ENCODE measurements at regions not wholly inside any gene's neighbourhood (a gene's known extent, or its start where the extent isn't known, plus 50 kb on each side); places are given as distances from the start of the nearest gene placed in this dataset.

DNA sequence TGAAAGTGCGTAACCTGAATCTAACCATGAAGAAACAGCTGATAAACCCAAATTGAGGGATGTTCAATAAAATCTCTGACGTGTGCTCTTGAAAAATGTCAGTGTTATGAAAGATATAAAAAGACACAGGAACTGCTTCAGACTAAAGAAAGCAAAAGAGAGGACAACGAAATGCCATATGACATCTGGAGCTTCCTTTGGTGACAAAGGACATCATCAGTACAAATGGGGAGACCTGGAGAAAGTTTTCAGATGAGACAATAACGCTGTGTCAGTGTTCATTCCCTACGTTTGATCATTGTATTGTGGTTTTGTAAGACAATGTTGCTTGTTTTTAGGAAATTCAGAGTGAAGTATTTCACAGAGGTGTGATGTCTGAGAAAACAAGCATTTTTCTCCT lies 125.9 kb upstream of the MAP1LC3B2 start:
- POLR2A ChIA-PET, result interaction anchor here (0.7 to 0.9 kb wide), 2 partner anchors 20 to 59 kb away, joined by 5 read pairs; no protein-coding TSS in a partner anchor
- no peak for DNase-seq (ENCODE audit: low read depth)
- CTCF ChIA-PET, result interaction anchor here (0.9 to 1.4 kb wide), 2 partner anchors 160 to 435 kb away, joined by 3 to 4 read pairs; no protein-coding TSS in a partner anchor

GRCh38 chr12:116434155-116435011 lies 124.8 kb upstream of the MAP1LC3B2 start:
- ChIA-PET POLR2A (interaction anchor here (0.5 to 1.3 kb wide), 5 partner anchors 18 to 163 kb away, joined by 3 to 18 read pairs (median 13); no protein-coding TSS in a partner anchor), CTCF (interaction anchor here (0.6 to 1.6 kb wide), 6 partner anchors 21 to 165 kb away, joined by 3 to 7 read pairs (median 3); partner anchors contain the start of gene MED13L)
- no peaks in the 10 kb centered on the region for H3K27me3 ChIP-seq (ENCODE audit: control insufficient read depth, insufficient read depth, low read length)
- peak overlapping the region; percentile 36 for H3K4me3 ChIP-seq (ENCODE audit: low read depth, low read length)
- H3K36me3 ChIP-seq (ENCODE audit: control insufficient read depth, insufficient read depth, low read length), result no peaks in the 10 kb centered on the region
- DNase-seq (ENCODE audit: low read depth), result peak; percentile 81
- TF ChIP-seq CTCF (IDR thresholded peaks at IDR 0.05; ENCODE audit: insufficient read depth, low read depth, low read length), result no peak

More for the DNA sequence above, 125.9 kb upstream of the MAP1LC3B2 start:
- Histone ChIP-seq H3K27me3 (ENCODE audit: control insufficient read depth, insufficient read depth, low read length) (no peaks in the 10 kb centered on the region), H3K4me3 (ENCODE audit: low read depth, low read length) (no peak overlapping the region), H3K36me3 (ENCODE audit: control insufficient read depth, insufficient read depth, low read length) (no peaks in the 10 kb centered on the region)
- no peak for TF ChIP-seq CTCF (IDR thresholded peaks at IDR 0.05; ENCODE audit: insufficient read depth, low read depth, low read length)

GRCh38 chr12:116435984-116436383 lies 123.2 kb upstream of the MAP1LC3B2 start:
- ChIA-PET POLR2A (no interaction called here), CTCF (interaction anchor here (1.0 kb wide), 1 partner anchor 9 kb away, joined by 3 read pairs; no protein-coding TSS in a partner anchor)
- no peak for TF ChIP-seq CTCF (IDR thresholded peaks at IDR 0.05; ENCODE audit: insufficient read depth, low read depth, low read length)
- no peaks in the 10 kb centered on the region for H3K27me3 ChIP-seq (ENCODE audit: control insufficient read depth, insufficient read depth, low read length)
- H3K4me3 ChIP-seq (ENCODE audit: low read depth, low read length), result no peak overlapping the region
- H3K36me3 ChIP-seq (ENCODE audit: control insufficient read depth, insufficient read depth, low read length), result no peaks in the 10 kb centered on the region
- no peak for DNase-seq (ENCODE audit: low read depth)

- no peak for DNase-seq (ENCODE audit: low read depth)
Measured at GRCh38 chr12:116436561-116437249, 122.5 kb upstream of the MAP1LC3B2 start.

More at GRCh38 chr12:116436561-116437249, 122.5 kb upstream of the MAP1LC3B2 start:
- no peak for TF ChIP-seq CTCF (IDR thresholded peaks at IDR 0.05; ENCODE audit: insufficient read depth, low read depth, low read length)
- H3K4me3 ChIP-seq (ENCODE audit: low read depth, low read length), result no peak overlapping the region
- no peaks in the 10 kb centered on the region for H3K27me3 ChIP-seq (ENCODE audit: control insufficient read depth, insufficient read depth, low read length)
- no peaks in the 10 kb centered on the region for H3K36me3 ChIP-seq (ENCODE audit: control insufficient read depth, insufficient read depth, low read length)
- POLR2A ChIA-PET, result no interaction called here
- CTCF ChIA-PET, result interaction anchor here (1.0 kb wide), 1 partner anchor 10 kb away, joined by 3 read pairs; no protein-coding TSS in a partner anchor
